ENCODE measurements at regions not wholly inside any gene's neighbourhood (a gene's known extent, or its start where the extent isn't known, plus 50 kb on each side); places are given as distances from the start of the nearest gene placed in this dataset.

DNA sequence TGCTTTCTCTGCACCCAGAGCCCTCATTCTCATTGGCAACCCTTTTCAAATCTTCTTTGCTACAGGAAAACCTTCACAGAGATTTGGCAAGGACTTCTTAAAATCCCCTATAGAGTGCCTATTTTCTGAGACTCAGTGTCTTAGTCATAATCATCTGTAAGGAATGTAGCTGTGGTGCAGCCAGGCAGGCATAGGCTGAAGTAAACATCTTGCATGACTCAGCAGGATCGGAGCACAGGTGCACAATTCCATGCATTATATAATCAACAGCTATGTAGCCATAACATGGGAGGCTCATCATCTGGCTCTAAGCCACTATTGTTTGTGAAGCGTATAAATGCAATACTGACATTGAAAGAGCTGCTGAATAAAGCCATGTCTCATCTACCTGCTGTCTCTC is 368.8 kb downstream of the MAGEE1 start:
- TF ChIP-seq, protein P1, sequence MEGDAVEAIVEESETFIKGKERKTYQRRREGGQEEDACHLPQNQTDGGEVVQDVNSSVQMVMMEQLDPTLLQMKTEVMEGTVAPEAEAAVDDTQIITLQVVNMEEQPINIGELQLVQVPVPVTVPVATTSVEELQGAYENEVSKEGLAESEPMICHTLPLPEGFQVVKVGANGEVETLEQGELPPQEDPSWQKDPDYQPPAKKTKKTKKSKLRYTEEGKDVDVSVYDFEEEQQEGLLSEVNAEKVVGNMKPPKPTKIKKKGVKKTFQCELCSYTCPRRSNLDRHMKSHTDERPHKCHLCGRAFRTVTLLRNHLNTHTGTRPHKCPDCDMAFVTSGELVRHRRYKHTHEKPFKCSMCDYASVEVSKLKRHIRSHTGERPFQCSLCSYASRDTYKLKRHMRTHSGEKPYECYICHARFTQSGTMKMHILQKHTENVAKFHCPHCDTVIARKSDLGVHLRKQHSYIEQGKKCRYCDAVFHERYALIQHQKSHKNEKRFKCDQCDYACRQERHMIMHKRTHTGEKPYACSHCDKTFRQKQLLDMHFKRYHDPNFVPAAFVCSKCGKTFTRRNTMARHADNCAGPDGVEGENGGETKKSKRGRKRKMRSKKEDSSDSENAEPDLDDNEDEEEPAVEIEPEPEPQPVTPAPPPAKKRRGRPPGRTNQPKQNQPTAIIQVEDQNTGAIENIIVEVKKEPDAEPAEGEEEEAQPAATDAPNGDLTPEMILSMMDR (IDR thresholded peaks at IDR 0.05), result no peak
- TF ChIP-seq POLR2AphosphoS5 (IDR thresholded peaks at IDR 0.05), result no peak
